OCI-LY7 (cell line): ENCODE measurements at regions not wholly inside any gene's neighbourhood (a gene's known extent, or its start where the extent isn't known, plus 50 kb on each side); places are given as distances from the start of the nearest gene placed in this dataset.

Source experiments
- BruUV-seq: library from RNA; stranded (reverse); fragments of 400-500 nt; replicated peaks from 2 replicates; lab custom pipeline; 2021; lab: Mats Ljungman, UMichigan
- CTCF ChIA-PET: fragments of 300-600 bp; sonication (Branson Sonifier 250); formaldehyde crosslinking; loops from one replicate; lab custom pipeline; 2022; ENCODE audit warnings: antibody characterized with exemption; ENCODE audit not compliant: unreplicated experiment; lab: Charles Lee
- POLR2A ChIA-PET: fragments of 300-600 bp; sonication (Branson Sonifier 250); formaldehyde crosslinking; loops from one replicate; lab custom pipeline; 2022; ENCODE audit warnings: antibody characterized with exemption; lab: Charles Lee
- DNase-seq: peaks from one replicate; pipeline ENCODE4 v3.0.0-alpha.2; 2015; ENCODE audit warnings: low spot score
- H2AFZ ChIP-seq: fragments of 200-600 bp; sonication (generic), shearing (Covaris generic); 2 replicates; pipeline ENCODE4 v1.6.1; 2014; ENCODE audit warnings: mild to moderate bottlenecking, antibody characterized with exemption, low read length, moderate library complexity
- H3K27ac ChIP-seq: fragments of 200-600 bp; sonication (generic); 2 replicates; pipeline ENCODE4 v1.5.1; 2014; ENCODE audit warnings: mixed run types, low read depth, mild to moderate bottlenecking, moderate library complexity, low read length, inconsistent platforms; ENCODE audit not compliant: poor library complexity, severe bottlenecking
- H3K36me3 ChIP-seq: fragments of 200-600 bp; sonication (generic); 2 replicates; pipeline ENCODE4 v1.6.1; 2014; ENCODE audit warnings: mild to moderate bottlenecking, antibody characterized with exemption, low read length, moderate library complexity, mixed read lengths; ENCODE audit not compliant: insufficient read depth
- H3K4me1 ChIP-seq: fragments of 200-600 bp; sonication (generic); 2 replicates; pipeline ENCODE4 v1.5.1; 2014; ENCODE audit warnings: mild to moderate bottlenecking, low read length; ENCODE audit not compliant: insufficient read depth, poor library complexity, severe bottlenecking
- H3K4me2 ChIP-seq: fragments of 200-600 bp; sonication (generic); 2 replicates; pipeline ENCODE4 v1.6.1; 2014; ENCODE audit warnings: mild to moderate bottlenecking, low read length
- H3K4me3 ChIP-seq: fragments of 200-600 bp; sonication (generic); 2 replicates; pipeline ENCODE4 v1.5.1; 2014; ENCODE audit warnings: mild to moderate bottlenecking, low read depth, low read length; ENCODE audit not compliant: poor library complexity, severe bottlenecking
- H3K79me2 ChIP-seq: fragments of 200-600 bp; sonication (generic); 2 replicates; pipeline ENCODE4 v1.6.1; 2016; ENCODE audit warnings: low read depth, mild to moderate bottlenecking, low read length, moderate library complexity, mixed read lengths; ENCODE audit not compliant: insufficient read depth
- H3K9me2 ChIP-seq: fragments of 200-600 bp; sonication (generic); 2 replicates; pipeline ENCODE4 v1.6.1; 2016; ENCODE audit warnings: mild to moderate bottlenecking, low read length, mixed read lengths; ENCODE audit not compliant: insufficient read depth
- H3K9me3 ChIP-seq: fragments of 200-600 bp; sonication (generic); 2 replicates; pipeline ENCODE4 v1.6.1; 2014; ENCODE audit warnings: mild to moderate bottlenecking, mixed run types, low read length, mixed read lengths
- H4K20me1 ChIP-seq: fragments of 200-600 bp; sonication (generic); 2 replicates; pipeline ENCODE4 v1.6.1; 2014; ENCODE audit warnings: mild to moderate bottlenecking, antibody characterized with exemption, low read length, moderate library complexity, mixed read lengths; ENCODE audit not compliant: insufficient read depth
- EZH2phosphoT487 ChIP-seq: fragments of 200-600 bp; sonication (generic); IDR thresholded peaks from 2 replicates; pipeline ENCODE4 v1.6.1; 2018; ENCODE audit warnings: low read depth, borderline replicate concordance, mild to moderate bottlenecking, mixed run types, antibody characterized with exemption, low read length, moderate library complexity, mixed read lengths
- intact Hi-C: fragments of 100-400 bp; cut with micrococcal nuclease; formaldehyde crosslinking; loops from one replicate; pipeline ENCODE4 v1.10.0; 2022; ENCODE audit not compliant: unreplicated experiment
- TF ChIP-seq, protein P1 (sequence below): fragments of 200-600 bp; sonication (generic); conservative IDR thresholded peaks from 2 replicates; pipeline ENCODE4 v1.5.1; 2014; ENCODE audit warnings: mild to moderate bottlenecking, antibody characterized with exemption, low read length, moderate library complexity, mixed read lengths

DNA sequence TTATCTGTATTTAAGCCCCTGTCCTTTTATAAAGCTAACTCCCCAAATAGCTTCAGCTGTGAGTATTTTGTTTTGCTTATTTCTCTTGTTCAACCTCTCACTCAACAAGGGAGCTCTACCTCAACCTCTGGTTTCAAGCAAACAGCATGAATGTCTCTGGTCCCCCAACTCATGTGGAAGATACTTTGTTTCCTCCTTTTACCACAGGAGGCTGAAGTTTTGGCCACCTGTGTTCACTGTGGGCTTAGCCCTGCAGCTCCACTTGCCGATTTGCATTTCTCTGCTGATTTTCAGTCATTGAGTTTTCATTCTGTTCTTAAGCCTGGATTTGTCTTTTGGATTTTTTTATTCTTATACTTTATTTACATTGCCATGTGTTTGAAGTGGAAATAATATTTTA lies 613.1 kb downstream of the USP25 start:
- no peak for DNase-seq
- no peaks in the 10 kb centered on the region for H3K36me3 ChIP-seq
- ChIA-PET CTCF (no interaction called here), POLR2A (no interaction called here)
- intact Hi-C loops, result no loop called here
- no peaks in the 10 kb centered on the region for H3K79me2 ChIP-seq
- TF ChIP-seq EZH2phosphoT487, result no peak
- TF ChIP-seq, protein P1, sequence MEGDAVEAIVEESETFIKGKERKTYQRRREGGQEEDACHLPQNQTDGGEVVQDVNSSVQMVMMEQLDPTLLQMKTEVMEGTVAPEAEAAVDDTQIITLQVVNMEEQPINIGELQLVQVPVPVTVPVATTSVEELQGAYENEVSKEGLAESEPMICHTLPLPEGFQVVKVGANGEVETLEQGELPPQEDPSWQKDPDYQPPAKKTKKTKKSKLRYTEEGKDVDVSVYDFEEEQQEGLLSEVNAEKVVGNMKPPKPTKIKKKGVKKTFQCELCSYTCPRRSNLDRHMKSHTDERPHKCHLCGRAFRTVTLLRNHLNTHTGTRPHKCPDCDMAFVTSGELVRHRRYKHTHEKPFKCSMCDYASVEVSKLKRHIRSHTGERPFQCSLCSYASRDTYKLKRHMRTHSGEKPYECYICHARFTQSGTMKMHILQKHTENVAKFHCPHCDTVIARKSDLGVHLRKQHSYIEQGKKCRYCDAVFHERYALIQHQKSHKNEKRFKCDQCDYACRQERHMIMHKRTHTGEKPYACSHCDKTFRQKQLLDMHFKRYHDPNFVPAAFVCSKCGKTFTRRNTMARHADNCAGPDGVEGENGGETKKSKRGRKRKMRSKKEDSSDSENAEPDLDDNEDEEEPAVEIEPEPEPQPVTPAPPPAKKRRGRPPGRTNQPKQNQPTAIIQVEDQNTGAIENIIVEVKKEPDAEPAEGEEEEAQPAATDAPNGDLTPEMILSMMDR, result no peak
- H3K4me2 ChIP-seq, result no peak overlapping the region
- H3K9me3 ChIP-seq, result no peaks in the 10 kb centered on the region
- H2AFZ ChIP-seq, result no peak overlapping the region
- no peaks in the 10 kb centered on the region for H3K9me2 ChIP-seq
- H3K27ac ChIP-seq, result no peak overlapping the region
- H3K4me3 ChIP-seq, result no peak overlapping the region
- H4K20me1 ChIP-seq, result no peaks in the 10 kb centered on the region
- no TSS peak for BruUV-seq
- H3K4me1 ChIP-seq, result no peaks in the 10 kb centered on the region

DNA sequence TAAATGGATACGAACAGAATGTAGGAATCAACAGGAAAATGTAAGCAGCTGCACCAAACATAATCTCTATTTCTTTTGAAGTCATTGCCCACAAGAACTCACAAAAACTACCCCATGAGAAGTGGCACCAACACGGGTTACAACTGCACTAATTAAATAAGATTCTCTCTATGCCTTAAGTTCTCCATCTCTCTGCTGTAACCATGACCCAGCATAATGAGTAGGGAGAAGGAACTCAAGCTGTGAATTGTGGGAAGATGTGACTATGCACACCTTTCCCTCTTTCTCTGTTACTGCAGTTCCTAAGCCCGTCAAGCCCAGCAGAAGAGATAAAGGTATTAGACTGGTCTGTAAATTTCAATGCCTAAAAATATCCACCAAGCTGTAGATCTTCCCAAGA lies 614.0 kb downstream of the USP25 start:
- no peaks in the 10 kb centered on the region for H3K9me2 ChIP-seq
- TF ChIP-seq, protein P1, result no peak
- no peak for TF ChIP-seq EZH2phosphoT487
- BruUV-seq, result no TSS peak
- no peak overlapping the region for H3K27ac ChIP-seq
- intact Hi-C loops, result no loop called here
- no peaks in the 10 kb centered on the region for H3K79me2 ChIP-seq
- no peak overlapping the region for H3K4me2 ChIP-seq
- H3K36me3 ChIP-seq, result no peaks in the 10 kb centered on the region
- H4K20me1 ChIP-seq, result no peaks in the 10 kb centered on the region
- CTCF ChIA-PET, result no interaction called here
- no peak for DNase-seq
- no peaks in the 10 kb centered on the region for H3K4me1 ChIP-seq
- H3K4me3 ChIP-seq, result no peak overlapping the region
- POLR2A ChIA-PET, result no interaction called here
- H3K9me3 ChIP-seq, result no peaks in the 10 kb centered on the region
- no peak overlapping the region for H2AFZ ChIP-seq

DNA sequence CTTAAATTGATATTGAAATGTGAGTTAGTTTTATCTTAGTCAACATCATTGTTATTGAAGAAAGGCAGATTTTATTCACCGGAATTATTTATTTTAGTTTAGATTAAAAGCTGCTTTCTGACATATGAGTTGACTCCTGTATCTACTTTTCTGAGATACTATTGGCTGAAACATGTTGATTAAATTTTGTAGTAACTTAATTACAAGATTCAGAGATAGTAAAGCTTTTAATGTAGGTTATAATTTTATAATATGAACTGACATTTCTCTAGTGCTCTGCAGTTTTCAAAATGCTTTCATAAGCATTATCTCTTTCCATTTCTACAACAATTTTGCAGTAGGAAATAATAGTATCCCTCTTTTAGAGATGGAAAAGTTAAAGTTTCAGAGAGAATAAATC lies 616.0 kb downstream of the USP25 start:
- intact Hi-C loops, result no loop called here
- Histone ChIP-seq H3K4me3 (no peak overlapping the region), H3K27ac (no peak overlapping the region), H2AFZ (no peak overlapping the region), H3K4me2 (no peak overlapping the region), H3K36me3 (no peaks in the 10 kb centered on the region), H3K9me3 (no peaks in the 10 kb centered on the region), H3K9me2 (no peaks in the 10 kb centered on the region), H3K79me2 (no peaks in the 10 kb centered on the region), H4K20me1 (no peaks in the 10 kb centered on the region), H3K4me1 (no peaks in the 10 kb centered on the region)
- ChIA-PET POLR2A (interaction anchor here (0.7 kb wide), 1 partner anchor 36 kb away, joined by 3 read pairs; no protein-coding TSS in a partner anchor), CTCF (no interaction called here)
- TF ChIP-seq EZH2phosphoT487, result no peak
- TF ChIP-seq, protein P1, result no peak
- DNase-seq, result no peak
- BruUV-seq, result no TSS peak
